ENCODE measurements at regions not wholly inside any gene's neighbourhood (a gene's known extent, or its start where the extent isn't known, plus 50 kb on each side); places are given as distances from the start of the nearest gene placed in this dataset.

GRCh38 chr20:19079536-19080299 is 132.7 kb upstream of the SLC24A3 start:
- TF ChIP-seq CTCF (conservative IDR thresholded peaks at IDR 0.05): no peak
- TF ChIP-seq ZFX (IDR thresholded peaks at IDR 0.05): no peak
- no peak overlapping the region for H3K27ac ChIP-seq

DNA sequence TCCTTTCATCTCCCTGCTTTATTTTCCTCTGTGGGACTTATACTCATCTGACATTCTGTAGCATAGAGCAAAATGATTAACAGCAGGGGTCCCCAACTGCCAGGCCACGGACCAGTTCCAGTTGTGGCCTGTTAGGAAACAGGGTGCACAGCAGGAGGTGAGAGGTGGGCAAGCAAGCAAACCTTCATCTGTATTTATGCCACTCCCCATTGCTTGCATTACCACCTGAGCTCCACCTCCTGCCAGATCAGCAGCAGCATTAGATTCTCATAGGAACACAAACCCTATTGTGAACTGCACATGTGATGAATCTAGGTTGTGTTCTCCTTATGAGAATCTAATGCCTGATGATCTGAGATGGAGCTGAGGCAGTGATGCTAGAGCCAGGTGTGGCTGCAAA is 130.5 kb upstream of the SLC24A3 start:
- TF ChIP-seq ZFX (IDR thresholded peaks at IDR 0.05): no peak
- TF ChIP-seq CTCF (conservative IDR thresholded peaks at IDR 0.05): no peak
- no peak overlapping the region for H3K27ac ChIP-seq

DNA sequence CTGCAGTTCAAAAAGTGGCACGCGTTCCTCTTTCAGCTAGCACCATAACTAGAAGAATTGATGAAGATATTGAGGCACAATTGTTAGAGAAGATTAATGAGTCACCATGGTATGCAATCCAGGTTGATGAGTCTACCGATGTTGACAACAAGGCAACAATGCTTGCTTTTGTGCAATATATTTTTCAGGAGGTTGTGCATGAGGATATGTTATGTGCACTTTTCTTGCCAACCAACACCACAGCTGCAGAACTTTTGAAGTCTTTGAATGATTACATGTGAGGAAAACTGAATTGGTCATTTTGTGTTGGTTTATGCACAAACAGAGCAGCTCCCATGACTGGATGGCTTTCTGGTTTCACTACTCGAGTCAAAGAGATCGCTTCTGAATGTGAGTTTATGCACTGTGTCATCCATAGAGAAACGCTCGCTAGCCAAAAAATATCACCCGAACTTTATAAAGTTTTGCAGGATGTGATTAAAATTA is 129.3 kb upstream of the SLC24A3 start:
- TF ChIP-seq CTCF (conservative IDR thresholded peaks at IDR 0.05) (no peak), ZFX (IDR thresholded peaks at IDR 0.05) (no peak)
- H3K27ac ChIP-seq: no peak overlapping the region

- TF ChIP-seq CTCF (conservative IDR thresholded peaks at IDR 0.05) (no peak), ZFX (IDR thresholded peaks at IDR 0.05) (no peak)
- H3K27ac ChIP-seq: no peak overlapping the region
These were observed 122.1 kb upstream of the SLC24A3 start for GRCh38 chr20:19090332-19090731.

DNA sequence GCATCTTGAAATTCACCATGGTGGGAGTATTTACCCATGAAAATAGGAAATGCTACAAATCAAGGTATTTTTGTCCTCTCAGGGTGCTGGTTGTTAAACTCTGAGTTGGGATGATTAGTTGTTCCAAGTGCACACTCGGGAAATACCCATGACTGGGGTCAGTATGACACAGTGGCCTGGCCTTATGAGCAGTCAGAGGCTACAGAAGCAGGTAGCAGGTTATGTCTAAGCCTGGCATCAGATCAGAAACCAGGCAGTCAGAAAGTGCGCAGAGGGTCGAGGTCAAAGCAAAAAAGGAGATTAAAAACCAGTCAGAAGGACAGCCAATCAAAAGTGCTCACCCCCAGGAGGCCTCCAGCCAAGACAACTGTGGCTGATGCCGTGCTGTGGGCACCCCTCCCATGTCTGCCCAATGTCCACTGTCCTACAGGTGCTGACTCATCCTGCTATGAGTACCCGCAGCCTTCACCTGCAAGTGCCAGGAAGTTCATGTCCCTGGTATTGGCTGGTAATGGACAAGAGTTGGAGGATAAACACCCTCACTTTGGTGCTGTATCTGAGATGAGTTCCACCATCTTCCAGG is 117.4 kb upstream of the SLC24A3 start:
- no peak for TF ChIP-seq ZFX (IDR thresholded peaks at IDR 0.05)
- no peak for TF ChIP-seq CTCF (conservative IDR thresholded peaks at IDR 0.05)
- no peak overlapping the region for H3K27ac ChIP-seq

GRCh38 chr20:19095762-19096161 is 116.7 kb upstream of the SLC24A3 start:
- H3K27ac ChIP-seq: no peak overlapping the region
- TF ChIP-seq CTCF (conservative IDR thresholded peaks at IDR 0.05) (no peak), ZFX (IDR thresholded peaks at IDR 0.05) (no peak)

- TF ChIP-seq ZFX (IDR thresholded peaks at IDR 0.05) (no peak), CTCF (conservative IDR thresholded peaks at IDR 0.05) (no peak)
- H3K27ac ChIP-seq: no peak overlapping the region
These were observed 115.6 kb upstream of the SLC24A3 start for GRCh38 chr20:19096843-19097242.

Data from C4-2B (cell line).